HG03439 (cell line): ENCODE measurements at regions not wholly inside any gene's neighbourhood (a gene's known extent, or its start where the extent isn't known, plus 50 kb on each side); places are given as distances from the start of the nearest gene placed in this dataset.

ENCODE experiments used
- ATAC-seq: cut with Tn5 transposase; IDR thresholded peaks from one replicate; pipeline ENCODE4 v1.9.1; 2021; ENCODE audit warnings: mild to moderate bottlenecking, moderate library complexity; ENCODE audit not compliant: unreplicated experiment

GRCh38 chr11:111194860-111195568, 50.5 kb upstream of the POU2AF2 start:
- no peak for ATAC-seq

- ATAC-seq, result no peak
These were observed 51.5 kb upstream of the POU2AF2 start for GRCh38 chr11:111193924-111194490.

GRCh38 chr11:111189466-111189865, 56.1 kb upstream of the POU2AF2 start:
- no peak for ATAC-seq

GRCh38 chr11:111186308-111186915, 59.1 kb upstream of the POU2AF2 start:
- ATAC-seq, result no peak

DNA sequence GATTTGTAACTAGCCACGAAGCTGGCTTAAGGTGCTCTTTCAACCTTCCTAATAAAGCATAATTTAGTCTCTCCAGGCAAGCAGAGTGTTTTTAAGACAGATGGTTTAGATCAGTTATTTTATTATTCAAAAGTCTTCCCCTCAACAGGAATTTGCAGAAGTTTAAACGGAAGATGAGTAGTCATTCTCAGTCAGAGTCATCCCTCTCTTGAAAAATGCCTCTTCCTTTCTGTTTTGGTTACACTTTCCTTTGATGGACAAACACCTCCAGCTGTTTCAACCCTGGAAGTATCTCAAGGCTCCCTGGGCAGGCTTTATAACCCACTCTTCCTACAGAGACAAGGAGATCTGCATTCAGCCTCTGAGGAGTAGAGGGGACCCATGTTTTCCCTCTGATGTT, 60.3 kb upstream of the POU2AF2 start:
- ATAC-seq, result no peak

GRCh38 chr11:111183706-111184105, 61.8 kb upstream of the POU2AF2 start:
- ATAC-seq, result no peak

DNA sequence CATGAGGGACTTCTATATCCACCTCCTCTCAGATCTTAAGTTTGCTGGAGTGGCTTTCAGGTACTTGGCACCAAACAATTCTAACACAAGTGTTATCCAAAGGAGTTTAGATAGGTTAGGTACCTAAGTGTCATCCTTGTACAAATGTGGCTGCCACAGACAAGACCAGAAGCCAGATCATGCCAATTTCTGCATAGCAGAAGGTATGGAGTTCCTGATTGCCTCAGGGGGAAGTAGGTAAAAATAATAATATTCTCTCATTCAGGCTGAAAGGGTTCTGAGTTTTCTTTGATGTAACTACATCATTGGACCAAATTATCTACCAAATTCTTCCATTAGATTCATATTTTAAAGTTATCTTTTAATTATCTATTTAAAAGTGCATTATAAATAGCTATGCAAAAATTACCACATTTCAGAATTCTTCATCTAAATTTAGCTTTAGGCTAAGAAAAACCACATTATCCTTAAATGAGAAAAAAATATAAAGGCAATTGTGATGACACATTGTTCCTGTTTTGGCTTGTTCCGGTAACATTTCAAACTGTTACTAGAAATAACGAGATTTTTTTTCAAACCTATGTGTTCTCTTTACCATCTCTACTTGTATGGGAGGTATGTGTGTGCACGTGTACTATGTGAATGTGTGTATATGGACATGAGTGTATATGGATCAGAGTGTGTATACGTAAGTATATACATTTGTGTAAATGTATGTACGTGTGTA, 66.2 kb upstream of the POU2AF2 start:
- ATAC-seq, result no peak

- peak; percentile 61 for ATAC-seq
These were observed 68.3 kb upstream of the POU2AF2 start for GRCh38 chr11:111177037-111177871.

DNA sequence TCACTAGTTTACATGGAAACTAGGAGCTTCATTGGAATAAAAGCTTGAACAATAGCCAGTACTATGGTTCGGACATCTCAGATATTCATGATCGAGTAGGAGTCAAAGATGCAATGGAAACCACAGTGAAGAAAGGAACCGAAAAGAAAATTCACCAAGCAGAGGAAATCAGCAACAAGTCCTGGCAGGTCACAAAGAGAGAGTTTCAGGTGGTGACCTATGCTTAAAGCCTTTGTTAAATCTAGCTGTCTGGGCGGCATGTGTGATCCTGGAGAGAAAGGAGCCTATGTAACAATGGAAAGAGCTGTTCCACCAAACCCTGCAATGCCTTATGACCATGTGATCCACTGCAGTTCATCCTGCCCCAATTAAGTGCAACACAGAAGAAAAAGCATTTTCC, 68.9 kb upstream of the POU2AF2 start:
- ATAC-seq, result peak; percentile 57

DNA sequence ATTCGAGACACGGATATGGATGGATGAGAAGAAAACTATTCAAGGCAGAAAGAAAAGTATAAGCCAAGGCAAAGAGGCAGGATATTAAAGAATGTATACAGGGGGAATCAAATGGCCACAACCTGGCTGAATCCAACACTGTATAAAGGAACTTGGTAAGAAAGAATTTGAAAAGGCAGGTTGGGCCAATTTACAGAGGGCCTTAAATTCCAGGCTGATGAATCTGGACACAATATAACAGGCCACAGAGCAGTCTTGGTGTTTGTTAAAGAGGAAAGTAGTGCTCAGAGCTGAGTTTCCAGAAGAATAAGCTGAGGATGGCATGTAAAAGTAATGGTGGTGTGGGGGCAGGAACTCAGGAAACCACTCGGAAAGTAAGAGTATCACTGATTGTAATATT, 72.3 kb upstream of the POU2AF2 start:
- ATAC-seq, result no peak

- ATAC-seq, result no peak
These were observed 73.1 kb upstream of the POU2AF2 start for GRCh38 chr11:111172321-111172862.

- ATAC-seq, result no peak
These were observed 74.7 kb upstream of the POU2AF2 start for GRCh38 chr11:111170761-111171379.

- ATAC-seq, result no peak
These were observed 76.2 kb upstream of the POU2AF2 start for GRCh38 chr11:111169367-111169766.

GRCh38 chr11:111168871-111169270, 76.7 kb upstream of the POU2AF2 start:
- no peak for ATAC-seq

- ATAC-seq, result no peak
These were observed 77.9 kb upstream of the POU2AF2 start for GRCh38 chr11:111167666-111168065.

DNA sequence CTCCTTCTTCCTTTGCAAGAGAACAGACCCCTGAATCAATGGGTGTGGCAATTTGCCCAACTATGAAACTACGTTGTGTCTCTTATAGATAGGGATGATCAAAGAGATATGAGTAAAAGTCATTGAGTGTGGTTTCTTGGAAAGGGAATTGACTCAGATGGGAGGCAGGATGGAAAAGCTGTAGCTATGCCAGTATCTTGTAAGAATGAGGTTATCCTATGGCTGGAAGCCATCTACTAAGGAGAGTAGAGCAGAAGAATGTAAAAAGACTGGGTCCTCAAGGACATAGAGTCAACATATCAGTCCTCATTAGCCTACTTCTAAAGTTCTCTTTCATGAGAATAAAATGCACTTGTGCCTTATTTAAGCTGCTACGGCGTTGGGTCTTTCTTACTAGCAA, 78.9 kb upstream of the POU2AF2 start:
- no peak for ATAC-seq

DNA sequence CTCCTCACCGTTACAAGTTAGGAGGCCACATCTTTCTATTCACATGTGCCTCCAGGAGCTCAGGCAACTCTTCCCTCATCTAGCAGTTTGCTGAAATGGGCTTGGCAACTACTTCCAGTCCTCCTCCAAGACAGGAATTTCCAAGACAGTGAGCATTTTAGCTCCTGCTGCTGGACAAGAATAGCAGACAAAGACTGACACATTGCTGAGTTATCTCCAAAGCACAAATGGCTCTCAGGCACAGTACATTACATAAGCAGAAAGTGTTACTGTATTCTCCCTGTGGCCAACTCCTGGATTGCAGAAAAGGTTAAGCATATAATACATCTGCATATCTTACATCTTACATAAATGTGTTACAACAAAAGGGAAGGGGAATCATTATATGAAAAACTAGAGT, 83.2 kb upstream of the POU2AF2 start:
- ATAC-seq, result no peak

DNA sequence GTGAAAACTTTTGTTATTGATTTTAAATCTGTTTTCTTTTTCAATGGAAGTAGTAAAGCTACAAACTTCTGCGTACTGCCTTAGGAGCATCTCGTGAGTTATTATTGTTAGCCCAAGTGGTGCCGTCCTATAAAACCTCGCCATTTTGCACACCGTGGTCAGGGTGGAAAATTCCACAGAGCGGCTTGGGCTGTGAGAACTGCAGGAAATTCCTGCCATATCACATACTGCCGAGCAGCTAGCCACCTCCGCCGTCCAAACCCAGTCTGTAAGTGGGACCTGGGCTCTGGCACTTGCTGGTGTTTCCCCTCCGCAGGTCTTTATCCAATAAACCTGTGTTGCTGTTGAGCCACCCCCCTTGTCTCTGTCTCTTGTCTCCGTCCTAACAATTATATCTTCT, 88.0 kb upstream of the POU2AF2 start:
- no peak for ATAC-seq

DNA sequence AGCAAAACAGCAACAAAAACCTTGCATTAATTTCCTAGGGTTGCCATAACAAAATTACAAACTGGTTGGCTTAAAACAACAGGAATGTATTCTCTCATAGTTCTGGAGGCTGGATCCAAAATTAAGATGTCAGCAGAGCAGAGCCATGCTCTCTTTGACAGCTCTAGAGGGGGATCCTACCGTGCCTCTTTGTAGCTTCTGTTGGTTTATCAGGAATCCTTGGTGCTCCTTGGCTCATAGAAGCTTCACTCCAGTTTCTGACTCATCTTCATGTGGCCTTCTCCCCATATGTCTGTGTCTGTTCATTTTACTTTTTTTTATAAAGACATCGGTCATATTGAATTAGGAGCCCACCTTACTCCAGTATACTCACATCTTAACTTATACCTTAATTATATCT, 90.5 kb upstream of the POU2AF2 start:
- ATAC-seq, result no peak

- ATAC-seq, result no peak
These were observed 92.3 kb upstream of the POU2AF2 start for GRCh38 chr11:111153194-111153593.
